IPS-NIHi11 (cell line): ENCODE measurements at regions not wholly inside any gene's neighbourhood (a gene's known extent, or its start where the extent isn't known, plus 50 kb on each side); places are given as distances from the start of the nearest gene placed in this dataset.

Source experiments
- DNase-seq: peaks from one replicate; pipeline ENCODE4 v3.0.0; 2012; ENCODE audit warnings: mixed read lengths, low spot score

- DNase-seq: no peak
Observed at GRCh38 chr6:48818052-48818412, 645.0 kb downstream of the MMUT start.

- no peak for DNase-seq
Observed at GRCh38 chr6:48817333-48818051, 645.6 kb downstream of the MMUT start.

GRCh38 chr6:48814957-48815356 lies 648.1 kb downstream of the MMUT start:
- no peak for DNase-seq

- no peak for DNase-seq
Observed at GRCh38 chr6:48813836-48814235, 649.2 kb downstream of the MMUT start.

GRCh38 chr6:48809700-48810099 lies 653.4 kb downstream of the MMUT start:
- no peak for DNase-seq

- DNase-seq: no peak
Observed at GRCh38 chr6:48809245-48809644, 653.8 kb downstream of the MMUT start.

- DNase-seq: no peak
Observed at GRCh38 chr6:48798296-48798695, 664.8 kb downstream of the MMUT start.

- no peak for DNase-seq
Observed at GRCh38 chr6:48782225-48782624, 671.2 kb upstream of the PTCHD4 start.

- no peak for DNase-seq
Observed at GRCh38 chr6:48777411-48777810, 666.4 kb upstream of the PTCHD4 start.

GRCh38 chr6:48775157-48775556 lies 664.2 kb upstream of the PTCHD4 start:
- DNase-seq: no peak

- DNase-seq: no peak
Observed at GRCh38 chr6:48774276-48774675, 663.3 kb upstream of the PTCHD4 start.

GRCh38 chr6:48766349-48766748 lies 655.4 kb upstream of the PTCHD4 start:
- no peak for DNase-seq

- peak; percentile 64 for DNase-seq
Observed at GRCh38 chr6:48765352-48765961, 654.5 kb upstream of the PTCHD4 start.

GRCh38 chr6:48764286-48765044 lies 653.5 kb upstream of the PTCHD4 start:
- DNase-seq: no peak

GRCh38 chr6:48757661-48758060 lies 646.7 kb upstream of the PTCHD4 start:
- DNase-seq: no peak

GRCh38 chr6:48755315-48755714 lies 644.3 kb upstream of the PTCHD4 start:
- DNase-seq: no peak

GRCh38 chr6:48754641-48755040 lies 643.6 kb upstream of the PTCHD4 start:
- DNase-seq: no peak

- no peak for DNase-seq
Observed at GRCh38 chr6:48750861-48751260, 639.9 kb upstream of the PTCHD4 start.

- DNase-seq: no peak
Observed at GRCh38 chr6:48747471-48747870, 636.5 kb upstream of the PTCHD4 start.

GRCh38 chr6:48747040-48747439 lies 636.0 kb upstream of the PTCHD4 start:
- no peak for DNase-seq

- DNase-seq: no peak
Observed at GRCh38 chr6:48744948-48745347, 634.0 kb upstream of the PTCHD4 start.

GRCh38 chr6:48743738-48744137 lies 632.7 kb upstream of the PTCHD4 start:
- DNase-seq: no peak

- DNase-seq: peak; percentile 4
Observed at GRCh38 chr6:48736501-48737206, 625.7 kb upstream of the PTCHD4 start.
